Panc1 (cell line): ENCODE measurements at regions not wholly inside any gene's neighbourhood (a gene's known extent, or its start where the extent isn't known, plus 50 kb on each side); places are given as distances from the start of the nearest gene placed in this dataset.

Experiments
- ATAC-seq: fragments of 200-7000 bp; cut with Tn5 transposase; 2 replicates; pipeline ENCODE4 v1.9.1; 2020; ENCODE audit warnings: mild to moderate bottlenecking, moderate library complexity
- BruUV-seq: library from RNA; stranded (reverse); fragments of 400-500 nt; replicated peaks from 2 replicates; lab custom pipeline; 2021; lab: Mats Ljungman, UMichigan
- CTCF ChIA-PET: fragments of 300-600 bp; sonication (Branson Sonifier 250); formaldehyde crosslinking; loops from one replicate; lab custom pipeline; 2022; ENCODE audit warnings: antibody characterized with exemption; lab: Charles Lee
- POLR2A ChIA-PET: fragments of 300-600 bp; sonication (Branson Sonifier 250); formaldehyde crosslinking; loops from one replicate; lab custom pipeline; 2022; ENCODE audit warnings: antibody characterized with exemption; lab: Charles Lee
- DNase-seq: peaks from one replicate; pipeline ENCODE4 v3.0.0-alpha.2; 2010; ENCODE audit warnings: low read depth, low spot score
- H3K27ac ChIP-seq: 2 replicates; pipeline ENCODE4 v1.5.1; 2011; ENCODE audit warnings: mild to moderate bottlenecking, low read length, inconsistent platforms
- H3K27me3 ChIP-seq: fragments of 200-500 bp; sonication (Bioruptor generic); 2 replicates; pipeline ENCODE4 v1.6.0; 2014; ENCODE audit warnings: low read length, inconsistent platforms; ENCODE audit not compliant: control insufficient read depth, insufficient read depth
- H3K36me3 ChIP-seq: fragments of 200-500 bp; sonication (Bioruptor generic); 2 replicates; pipeline ENCODE4 v1.5.1; 2014; ENCODE audit warnings: inconsistent platforms, mild to moderate bottlenecking, low read length, moderate library complexity; ENCODE audit not compliant: control insufficient read depth, insufficient read depth
- H3K4me1 ChIP-seq: 2 replicates; pipeline ENCODE4 v1.5.1; 2011; ENCODE audit warnings: inconsistent platforms, mild to moderate bottlenecking, low read length, moderate library complexity; ENCODE audit not compliant: control insufficient read depth, insufficient read depth
- H3K4me3 ChIP-seq, 2 experiments: 2 replicates each; pipeline ENCODE4 v1.5.1; 2011 to 2012; ENCODE audit warnings: low read depth in 2 of 2, low read length in 2 of 2, mild to moderate bottlenecking in 2 of 2, inconsistent platforms in 1 of 2, moderate library complexity in 1 of 2
- H3K9me3 ChIP-seq: fragments of 200-500 bp; sonication (Bioruptor generic); 2 replicates; pipeline ENCODE4 v1.5.1; 2014; ENCODE audit warnings: low read depth, mild to moderate bottlenecking, inconsistent platforms, low read length, moderate library complexity; ENCODE audit not compliant: control insufficient read depth, insufficient read depth
- POLR2AphosphoS5 ChIP-seq: IDR thresholded peaks from 2 replicates; pipeline ENCODE4 v1.6.1; 2012; ENCODE audit warnings: mild to moderate bottlenecking, low read depth, low read length, moderate library complexity
- REST ChIP-seq, 2 experiments: IDR thresholded peaks; 2 replicates each; pipeline ENCODE4 v1.6.1; 2011 to 2012; ENCODE audit warnings: low read depth in 2 of 2, control low read depth in 1 of 2, low read length in 1 of 2, mild to moderate bottlenecking in 1 of 2, moderate library complexity in 1 of 2; ENCODE audit not compliant: insufficient read depth in 1 of 2
- SIN3A ChIP-seq: IDR thresholded peaks from 2 replicates; pipeline ENCODE4 v1.6.1; 2012; ENCODE audit warnings: low read depth, mild to moderate bottlenecking, low read length, moderate library complexity, borderline replicate concordance; ENCODE audit not compliant: insufficient read depth
- TCF7L2 ChIP-seq: IDR thresholded peaks from 2 replicates; pipeline ENCODE4 v1.6.1; 2011; ENCODE audit warnings: mild to moderate bottlenecking, low read depth, low read length, inconsistent platforms
- in situ Hi-C: cut with HindIII; loops from 2 replicates; pipeline ENCODE4 v1.10.0; 2016; ENCODE audit warnings: low sequenced_read_pairs, low pct_unique_long_range_greater_than_20kb
- intact Hi-C: fragments of 100-400 bp; cut with micrococcal nuclease; formaldehyde crosslinking; loops from one replicate; pipeline ENCODE4 v1.10.0; 2022; ENCODE audit not compliant: unreplicated experiment
- TF ChIP-seq, protein P1 (sequence below): fragments of 450-650 bp; IDR thresholded peaks from 2 replicates; pipeline ENCODE4 v1.5.1; 2017; ENCODE audit warnings: mild to moderate bottlenecking

DNA sequence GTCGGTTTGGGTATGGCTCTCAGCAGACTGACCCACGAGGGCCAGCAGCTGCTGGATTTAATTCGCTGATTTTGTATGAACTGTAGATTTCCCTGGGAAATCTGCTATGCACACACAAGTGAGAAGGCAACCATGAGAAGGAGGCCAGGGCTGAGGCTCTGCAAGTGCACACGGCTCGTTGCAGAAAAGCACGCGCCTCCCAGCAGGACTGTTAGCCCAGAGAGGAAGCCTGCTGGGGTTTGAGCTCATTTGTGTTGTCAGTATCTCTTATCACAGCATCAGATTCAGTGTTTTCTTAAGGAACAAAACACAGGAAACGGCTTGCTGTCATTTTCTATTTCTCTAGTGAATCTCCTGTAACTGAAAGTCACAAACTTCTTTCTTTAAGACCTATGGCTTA is 296.2 kb upstream of the FAT1 start:
- no peaks in the 10 kb centered on the region for H3K36me3 ChIP-seq
- no TSS peak for BruUV-seq

DNA sequence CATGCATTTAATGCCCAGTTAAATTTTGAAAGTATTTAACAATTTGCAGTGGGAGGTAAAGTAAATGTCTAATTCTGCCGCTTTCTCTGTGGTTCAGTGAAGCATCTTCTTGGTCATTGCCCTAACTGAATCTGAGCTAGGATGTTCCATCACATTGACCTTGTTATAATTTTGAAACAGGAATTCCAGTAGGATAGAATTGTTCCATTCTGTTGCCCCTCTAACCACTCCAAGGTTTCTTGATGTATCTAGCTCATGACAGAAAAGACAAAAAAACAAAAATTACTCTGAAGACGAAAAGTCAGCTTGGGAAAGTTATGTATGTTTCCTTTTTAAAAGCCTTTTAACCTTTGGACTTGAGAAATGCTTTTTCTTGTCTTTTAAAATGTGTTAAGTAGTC is 297.0 kb upstream of the FAT1 start:
- H3K27ac ChIP-seq, result no peak overlapping the region
- intact Hi-C loops, result no loop called here
- no peak for DNase-seq
- in situ Hi-C loops, result no loop called here
- H3K36me3 ChIP-seq, result no peaks in the 10 kb centered on the region
- H3K9me3 ChIP-seq, result no peaks in the 10 kb centered on the region
- BruUV-seq, result no TSS peak
- H3K27me3 ChIP-seq, result no peaks in the 10 kb centered on the region
- no peak for TF ChIP-seq POLR2AphosphoS5
- ATAC-seq, result no peak
- no peaks in the 10 kb centered on the region for H3K4me1 ChIP-seq
- CTCF ChIA-PET, result no interaction called here
- POLR2A ChIA-PET, result no interaction called here
- H3K4me3 ChIP-seq, result no peak overlapping the region

More for the DNA sequence above, 296.2 kb upstream of the FAT1 start:
- DNase-seq, result no peak
- in situ Hi-C loops (no loop called here), intact Hi-C loops (no loop called here)
- Histone ChIP-seq H3K27ac (no peak overlapping the region), H3K9me3 (no peaks in the 10 kb centered on the region), H3K4me3 (no peak overlapping the region), H3K4me1 (no peaks in the 10 kb centered on the region), H3K27me3 (no peaks in the 10 kb centered on the region)
- ChIA-PET POLR2A (no interaction called here), CTCF (no interaction called here)
- TF ChIP-seq, protein P1, sequence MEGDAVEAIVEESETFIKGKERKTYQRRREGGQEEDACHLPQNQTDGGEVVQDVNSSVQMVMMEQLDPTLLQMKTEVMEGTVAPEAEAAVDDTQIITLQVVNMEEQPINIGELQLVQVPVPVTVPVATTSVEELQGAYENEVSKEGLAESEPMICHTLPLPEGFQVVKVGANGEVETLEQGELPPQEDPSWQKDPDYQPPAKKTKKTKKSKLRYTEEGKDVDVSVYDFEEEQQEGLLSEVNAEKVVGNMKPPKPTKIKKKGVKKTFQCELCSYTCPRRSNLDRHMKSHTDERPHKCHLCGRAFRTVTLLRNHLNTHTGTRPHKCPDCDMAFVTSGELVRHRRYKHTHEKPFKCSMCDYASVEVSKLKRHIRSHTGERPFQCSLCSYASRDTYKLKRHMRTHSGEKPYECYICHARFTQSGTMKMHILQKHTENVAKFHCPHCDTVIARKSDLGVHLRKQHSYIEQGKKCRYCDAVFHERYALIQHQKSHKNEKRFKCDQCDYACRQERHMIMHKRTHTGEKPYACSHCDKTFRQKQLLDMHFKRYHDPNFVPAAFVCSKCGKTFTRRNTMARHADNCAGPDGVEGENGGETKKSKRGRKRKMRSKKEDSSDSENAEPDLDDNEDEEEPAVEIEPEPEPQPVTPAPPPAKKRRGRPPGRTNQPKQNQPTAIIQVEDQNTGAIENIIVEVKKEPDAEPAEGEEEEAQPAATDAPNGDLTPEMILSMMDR, result no peak
- TF ChIP-seq REST (IDR thresholded peaks at IDR 0.05; ENCODE audit: insufficient read depth in 1 of 2, low read depth in 2 of 2, low read length in 1 of 2), result no peak
- TF ChIP-seq SIN3A, result no peak
- no peak for TF ChIP-seq POLR2AphosphoS5
- no peak for TF ChIP-seq TCF7L2
- no peak for ATAC-seq

DNA sequence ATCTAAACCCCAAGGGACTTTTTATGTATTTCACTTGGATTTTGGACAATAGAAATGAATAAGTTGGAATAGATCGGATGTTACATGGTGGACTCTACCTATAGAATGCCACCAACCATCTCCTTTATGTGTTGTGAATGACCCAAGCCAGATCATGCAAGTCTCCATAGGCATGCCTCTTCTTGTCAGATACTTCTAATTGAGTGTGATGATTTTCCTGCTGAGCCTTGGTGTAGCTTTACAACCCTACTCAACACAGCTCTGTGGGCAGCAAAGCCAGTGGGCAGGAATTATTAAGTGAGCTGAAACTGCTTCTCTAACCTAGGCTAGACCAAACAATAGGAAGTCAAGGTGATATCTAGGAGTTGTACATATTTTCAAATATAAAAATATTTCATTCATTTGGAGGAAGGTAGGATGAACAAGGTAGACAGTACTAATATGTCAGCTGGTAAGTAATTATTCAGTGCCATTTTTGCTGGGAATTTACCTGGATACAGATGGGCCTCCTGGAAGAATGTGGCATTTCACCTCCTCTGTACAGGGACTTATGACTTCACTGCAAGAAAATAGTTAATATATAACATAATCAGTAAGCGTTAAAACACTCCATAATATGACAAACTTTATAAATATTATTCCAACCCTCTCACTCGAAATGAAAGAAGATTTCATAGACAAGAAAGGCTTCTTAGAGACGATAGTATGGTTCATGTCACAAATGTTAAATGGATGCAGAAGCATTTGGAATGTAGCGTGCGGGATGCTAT is 298.0 kb upstream of the FAT1 start:
- in situ Hi-C loops, result no loop called here
- no peak for ATAC-seq
- no peak overlapping the region for H3K4me3 ChIP-seq
- no peaks in the 10 kb centered on the region for H3K9me3 ChIP-seq
- no peaks in the 10 kb centered on the region for H3K27me3 ChIP-seq
- intact Hi-C loops, result no loop called here
- no peak for DNase-seq
- BruUV-seq, result no TSS peak
- ChIA-PET CTCF (no interaction called here), POLR2A (no interaction called here)
- H3K4me1 ChIP-seq, result no peaks in the 10 kb centered on the region
- H3K36me3 ChIP-seq, result no peaks in the 10 kb centered on the region
- TF ChIP-seq SIN3A (no peak), REST (IDR thresholded peaks at IDR 0.05; ENCODE audit: insufficient read depth in 1 of 2, low read depth in 2 of 2, low read length in 1 of 2) (no peak), POLR2AphosphoS5 (no peak), TCF7L2 (no peak)
- TF ChIP-seq, protein P1, result no peak
- no peak overlapping the region for H3K27ac ChIP-seq
